ENCODE measurements at regions not wholly inside any gene's neighbourhood (a gene's known extent, or its start where the extent isn't known, plus 50 kb on each side); places are given as distances from the start of the nearest gene placed in this dataset.

- no peak for TF ChIP-seq POLR2A (IDR thresholded peaks at IDR 0.05)
- no peak for TF ChIP-seq CTCF (IDR thresholded peaks at IDR 0.05 in 8 of 11, conservative IDR thresholded peaks at IDR 0.05 in 3 of 11)
- TF ChIP-seq POLR2AphosphoS5 (IDR thresholded peaks at IDR 0.05) = no peak
Observed at GRCh38 chr4:137674066-137674465, 141.8 kb upstream of the PCDH18 start.
